GM11168 (cell line): ENCODE measurements at regions not wholly inside any gene's neighbourhood (a gene's known extent, or its start where the extent isn't known, plus 50 kb on each side); places are given as distances from the start of the nearest gene placed in this dataset.

Source experiments
- in situ Hi-C: fragments of 300-500 bp; cut with MboI; formaldehyde crosslinking; loops from one replicate; pipeline ENCODE4 v1.12.0; 2022; ENCODE audit warnings: low sequenced_read_pairs; ENCODE audit not compliant: unreplicated experiment

- in situ Hi-C loops, result no loop called here
These were observed 180.4 kb downstream of the DHX35 start for GRCh38 chr20:39142407-39143096.

GRCh38 chr20:39137299-39137698 lies 175.2 kb downstream of the DHX35 start:
- in situ Hi-C loops, result no loop called here

- in situ Hi-C loops, result no loop called here
These were observed 174.7 kb downstream of the DHX35 start for GRCh38 chr20:39136798-39137197.

GRCh38 chr20:39135885-39136544 lies 173.9 kb downstream of the DHX35 start:
- in situ Hi-C loops, result no loop called here

DNA sequence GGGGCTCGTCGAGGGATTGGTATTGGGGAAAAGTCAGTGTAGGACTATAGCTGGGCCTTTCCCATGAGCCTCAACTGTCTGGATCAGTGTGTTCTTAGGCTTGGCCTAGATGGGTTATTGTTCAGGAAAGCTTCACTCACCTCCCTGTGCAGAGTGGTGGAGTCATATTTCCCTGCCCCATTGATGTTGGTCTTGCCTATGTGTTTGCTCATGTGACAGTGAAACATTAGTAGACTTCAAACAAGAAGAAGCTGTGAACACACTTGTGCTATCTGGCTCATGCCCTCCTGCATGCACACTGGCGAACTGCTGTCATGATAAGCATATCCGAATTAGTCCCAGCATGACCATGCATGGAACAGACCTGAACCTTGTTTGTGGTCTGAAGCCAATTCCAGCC lies 171.1 kb downstream of the DHX35 start:
- in situ Hi-C loops, result no loop called here

DNA sequence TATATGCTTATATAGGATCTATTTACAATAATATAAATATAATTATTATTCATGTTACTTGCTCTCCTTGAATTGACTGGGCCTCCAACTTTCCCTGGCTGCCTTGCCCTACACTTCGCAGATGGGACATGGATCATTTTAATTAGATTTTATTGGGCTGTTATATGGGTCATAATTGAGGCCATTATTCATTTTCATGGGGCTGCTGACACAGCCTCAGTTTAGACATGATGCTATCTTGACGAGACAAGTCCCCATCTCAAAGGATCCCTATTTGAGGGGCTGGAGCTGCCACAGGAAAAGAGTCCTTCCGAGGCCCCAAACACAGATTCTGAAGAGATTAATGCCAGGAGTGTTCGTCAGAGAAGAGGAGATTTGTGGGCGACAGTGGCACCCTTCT lies 170.4 kb downstream of the DHX35 start:
- in situ Hi-C loops, result no loop called here

DNA sequence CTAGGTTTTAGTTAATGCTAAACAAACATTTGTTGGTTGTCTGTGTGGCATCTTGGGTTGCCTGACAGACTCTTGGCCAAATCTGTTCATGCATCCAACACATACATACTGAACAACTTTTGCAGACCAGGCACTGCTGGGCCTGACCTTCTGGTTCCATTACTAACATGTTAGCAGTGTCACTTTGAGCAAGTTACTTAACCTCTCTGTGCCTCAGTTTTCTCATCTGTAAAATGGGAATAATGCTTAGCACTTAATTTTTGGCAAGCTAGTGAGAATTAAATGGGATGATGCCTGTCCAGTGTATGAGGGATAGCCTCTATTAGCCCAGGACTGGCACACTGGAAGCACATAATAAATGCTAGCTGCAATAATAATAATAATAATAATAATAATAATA lies 169.9 kb downstream of the DHX35 start:
- in situ Hi-C loops, result no loop called here

DNA sequence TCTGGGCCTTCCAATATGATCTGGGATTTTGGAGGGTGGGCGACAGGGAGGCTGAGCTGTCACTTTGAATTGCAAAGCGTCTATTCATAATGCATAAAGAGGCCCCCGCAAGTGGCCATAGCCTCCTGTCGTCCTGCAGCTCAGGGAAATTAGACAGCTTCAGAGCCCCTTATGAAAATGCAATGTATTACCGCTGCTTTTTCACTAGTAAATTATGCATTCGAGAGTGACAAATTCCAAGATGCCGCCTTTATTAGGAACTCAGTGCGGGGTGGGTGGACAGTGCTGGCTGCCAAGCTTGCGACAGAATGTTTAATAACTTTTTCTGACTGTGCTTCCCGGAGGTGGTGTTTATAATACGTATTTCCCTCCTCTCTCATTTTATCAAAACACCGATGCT lies 168.5 kb downstream of the DHX35 start:
- in situ Hi-C loops, result no loop called here

GRCh38 chr20:39129523-39129922 lies 167.4 kb downstream of the DHX35 start:
- in situ Hi-C loops, result no loop called here

- in situ Hi-C loops, result no loop called here
These were observed 161.9 kb downstream of the DHX35 start for GRCh38 chr20:39124064-39124463.

DNA sequence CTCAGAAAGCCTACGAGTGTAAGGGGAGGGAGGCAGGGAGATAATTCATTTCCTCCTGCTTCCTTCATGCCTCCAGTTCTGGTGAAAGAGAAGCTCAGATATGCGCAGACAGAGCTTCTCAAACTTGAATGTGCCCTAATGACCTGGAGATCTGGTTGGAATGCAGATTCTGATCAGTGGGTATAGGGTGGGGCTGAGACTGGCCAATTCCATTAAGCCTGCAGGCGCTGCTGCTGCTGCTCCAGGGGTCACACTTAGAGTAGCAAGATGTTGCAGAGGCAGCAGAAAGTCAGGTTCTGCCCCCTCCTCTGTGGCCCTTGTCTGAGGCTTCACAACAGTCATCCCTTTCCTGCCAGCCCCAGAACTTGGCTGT lies 161.0 kb downstream of the DHX35 start:
- in situ Hi-C loops, result no loop called here

GRCh38 chr20:39117491-39117890 lies 155.3 kb downstream of the DHX35 start:
- in situ Hi-C loops, result no loop called here

GRCh38 chr20:39116020-39116419 lies 153.9 kb downstream of the DHX35 start:
- in situ Hi-C loops, result no loop called here

GRCh38 chr20:39112178-39112743 lies 150.1 kb downstream of the DHX35 start:
- in situ Hi-C loops, result no loop called here

- in situ Hi-C loops, result no loop called here
These were observed 149.4 kb downstream of the DHX35 start for GRCh38 chr20:39111359-39112177.

DNA sequence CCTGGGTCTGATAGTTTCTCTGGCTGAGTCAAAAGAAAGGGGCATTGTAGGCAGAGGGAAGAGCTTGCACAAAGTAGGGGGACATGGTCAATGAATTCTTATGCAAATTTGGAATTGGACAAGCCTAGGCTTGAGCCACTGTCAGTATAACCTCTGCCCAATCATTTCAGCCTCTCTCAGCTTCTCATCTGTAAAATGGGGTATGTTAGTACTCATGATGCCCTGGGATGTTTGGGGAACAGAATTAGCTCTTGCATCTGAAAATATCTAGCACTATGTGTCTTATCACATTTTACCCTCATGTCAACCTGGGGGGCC lies 148.6 kb downstream of the DHX35 start:
- in situ Hi-C loops, result no loop called here

- in situ Hi-C loops, result no loop called here
These were observed 148.0 kb downstream of the DHX35 start for GRCh38 chr20:39109933-39110818.

- in situ Hi-C loops, result no loop called here
These were observed 146.6 kb downstream of the DHX35 start for GRCh38 chr20:39108746-39109145.

DNA sequence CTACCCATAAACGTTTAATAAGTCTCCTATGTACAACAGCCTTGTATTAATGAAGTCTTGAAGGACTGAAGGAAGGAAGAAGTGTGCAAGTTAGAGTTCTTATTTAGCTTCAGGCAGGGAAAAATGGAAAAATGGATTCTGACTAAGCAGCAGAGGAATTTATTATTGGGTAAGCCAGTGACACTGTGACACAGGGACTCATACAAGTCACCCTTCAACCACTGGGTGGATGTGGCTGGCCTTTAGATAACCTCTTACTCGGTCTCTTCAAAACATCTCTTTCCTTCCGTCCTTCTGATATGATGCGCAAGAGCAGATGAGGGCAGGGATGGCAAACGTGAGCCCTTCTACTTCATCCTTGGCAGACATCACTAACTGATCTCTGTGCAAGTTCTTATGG lies 145.6 kb downstream of the DHX35 start:
- in situ Hi-C loops, result no loop called here

GRCh38 chr20:39106791-39107190 lies 144.6 kb downstream of the DHX35 start:
- in situ Hi-C loops, result no loop called here
